Parathyroid adenoma (tissue), 2 donors: ENCODE measurements at regions not wholly inside any gene's neighbourhood (a gene's known extent, or its start where the extent isn't known, plus 50 kb on each side); places are given as distances from the start of the nearest gene placed in this dataset.

Source experiments
- H2AFZ ChIP-seq: fragments of 300-600 bp; sonication (generic); one replicate; pipeline ENCODE4 v1.7.0; 2017; ENCODE audit warnings: antibody characterized with exemption, mild to moderate bottlenecking
- H3K27ac ChIP-seq: fragments of 300-600 bp; sonication (generic); one replicate; pipeline ENCODE4 v1.7.0; 2017
- H3K27me3 ChIP-seq: fragments of 300-600 bp; sonication (generic); one replicate; pipeline ENCODE4 v1.7.0; 2017; ENCODE audit warnings: low read length; ENCODE audit not compliant: control insufficient read depth, insufficient read depth
- H3K36me3 ChIP-seq: fragments of 300-600 bp; sonication (generic); one replicate; pipeline ENCODE4 v1.7.0; 2017; ENCODE audit warnings: low read length; ENCODE audit not compliant: control insufficient read depth, insufficient read depth
- H3K4me1 ChIP-seq: fragments of 300-600 bp; sonication (generic); one replicate; pipeline ENCODE4 v1.7.0; 2017; ENCODE audit warnings: control low read depth
- H3K4me2 ChIP-seq: fragments of 300-600 bp; sonication (generic); one replicate; pipeline ENCODE4 v1.7.0; 2017; ENCODE audit warnings: low read length
- H3K4me3 ChIP-seq: fragments of 300-600 bp; sonication (generic); one replicate; pipeline ENCODE4 v1.7.0; 2017; ENCODE audit warnings: low read depth, low read length
- H3K79me2 ChIP-seq: fragments of 300-600 bp; sonication (generic); one replicate; pipeline ENCODE4 v1.7.0; 2017; ENCODE audit warnings: control low read depth
- H3K9ac ChIP-seq: fragments of 300-600 bp; sonication (generic); one replicate; pipeline ENCODE4 v1.7.0; 2017; ENCODE audit warnings: mild to moderate bottlenecking
- H3K9me3 ChIP-seq: fragments of 300-600 bp; sonication (generic); one replicate; pipeline ENCODE4 v1.7.0; 2017; ENCODE audit warnings: low read length; ENCODE audit not compliant: control insufficient read depth
- TF ChIP-seq, protein P1 (sequence below): fragments of 300-600 bp; sonication (generic); IDR thresholded peaks from one replicate; pipeline ENCODE4 v1.7.0; 2017; ENCODE audit warnings: antibody characterized with exemption, mild to moderate bottlenecking
- donor health status: primary hyperparathyroidism.

- no peak overlapping the region for H3K27ac ChIP-seq
- TF ChIP-seq, protein P1, sequence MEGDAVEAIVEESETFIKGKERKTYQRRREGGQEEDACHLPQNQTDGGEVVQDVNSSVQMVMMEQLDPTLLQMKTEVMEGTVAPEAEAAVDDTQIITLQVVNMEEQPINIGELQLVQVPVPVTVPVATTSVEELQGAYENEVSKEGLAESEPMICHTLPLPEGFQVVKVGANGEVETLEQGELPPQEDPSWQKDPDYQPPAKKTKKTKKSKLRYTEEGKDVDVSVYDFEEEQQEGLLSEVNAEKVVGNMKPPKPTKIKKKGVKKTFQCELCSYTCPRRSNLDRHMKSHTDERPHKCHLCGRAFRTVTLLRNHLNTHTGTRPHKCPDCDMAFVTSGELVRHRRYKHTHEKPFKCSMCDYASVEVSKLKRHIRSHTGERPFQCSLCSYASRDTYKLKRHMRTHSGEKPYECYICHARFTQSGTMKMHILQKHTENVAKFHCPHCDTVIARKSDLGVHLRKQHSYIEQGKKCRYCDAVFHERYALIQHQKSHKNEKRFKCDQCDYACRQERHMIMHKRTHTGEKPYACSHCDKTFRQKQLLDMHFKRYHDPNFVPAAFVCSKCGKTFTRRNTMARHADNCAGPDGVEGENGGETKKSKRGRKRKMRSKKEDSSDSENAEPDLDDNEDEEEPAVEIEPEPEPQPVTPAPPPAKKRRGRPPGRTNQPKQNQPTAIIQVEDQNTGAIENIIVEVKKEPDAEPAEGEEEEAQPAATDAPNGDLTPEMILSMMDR: no peak
- no peaks in the 10 kb centered on the region for H3K4me1 ChIP-seq
Measured at GRCh38 chr6:105880030-105880492, 206.1 kb upstream of the PRDM1 start.

DNA sequence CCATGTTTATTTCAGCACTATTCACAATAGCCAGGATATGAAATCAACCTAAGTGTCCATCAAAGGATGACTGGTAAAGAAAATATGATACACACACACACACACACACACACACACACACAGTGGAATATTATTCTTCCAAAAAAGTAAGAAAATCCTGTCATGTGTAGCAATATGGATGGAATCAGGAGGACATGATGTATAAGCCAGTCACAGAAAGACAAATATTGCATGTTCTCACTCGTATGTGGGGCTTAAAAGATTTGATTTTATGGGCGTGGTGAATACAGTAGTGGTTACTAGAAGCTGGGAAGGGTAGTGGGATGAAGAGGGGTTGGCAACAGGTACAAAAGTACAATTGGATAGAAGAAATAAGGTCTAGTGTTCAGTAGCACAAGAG is 207.0 kb upstream of the PRDM1 start:
- TF ChIP-seq, protein P1: no peak
- Histone ChIP-seq H2AFZ (no peak overlapping the region), H3K27ac (no peak overlapping the region), H3K9me3 (no peaks in the 10 kb centered on the region), H3K4me2 (no peak overlapping the region), H3K4me1 (no peaks in the 10 kb centered on the region), H3K9ac (no peak overlapping the region), H3K4me3 (no peak overlapping the region), H3K27me3 (no peaks in the 10 kb centered on the region), H3K79me2 (no peaks in the 10 kb centered on the region), H3K36me3 (no peaks in the 10 kb centered on the region)

More at GRCh38 chr6:105880030-105880492, 206.1 kb upstream of the PRDM1 start:
- H3K36me3 ChIP-seq: no peaks in the 10 kb centered on the region
- no peak overlapping the region for H3K9ac ChIP-seq
- no peak overlapping the region for H2AFZ ChIP-seq
- H3K9me3 ChIP-seq: no peaks in the 10 kb centered on the region
- H3K4me2 ChIP-seq: no peak overlapping the region
- no peaks in the 10 kb centered on the region for H3K79me2 ChIP-seq
- H3K27me3 ChIP-seq: no peaks in the 10 kb centered on the region
- no peak overlapping the region for H3K4me3 ChIP-seq

GRCh38 chr6:105875974-105876640 is 210.0 kb upstream of the PRDM1 start:
- Histone ChIP-seq H3K4me1 (no peaks in the 10 kb centered on the region), H3K27ac (no peak overlapping the region), H3K79me2 (no peaks in the 10 kb centered on the region), H3K27me3 (no peaks in the 10 kb centered on the region), H3K9ac (no peak overlapping the region), H3K36me3 (no peaks in the 10 kb centered on the region), H3K9me3 (no peaks in the 10 kb centered on the region), H3K4me3 (no peak overlapping the region), H2AFZ (no peak overlapping the region), H3K4me2 (no peak overlapping the region)
- TF ChIP-seq, protein P1: no peak

DNA sequence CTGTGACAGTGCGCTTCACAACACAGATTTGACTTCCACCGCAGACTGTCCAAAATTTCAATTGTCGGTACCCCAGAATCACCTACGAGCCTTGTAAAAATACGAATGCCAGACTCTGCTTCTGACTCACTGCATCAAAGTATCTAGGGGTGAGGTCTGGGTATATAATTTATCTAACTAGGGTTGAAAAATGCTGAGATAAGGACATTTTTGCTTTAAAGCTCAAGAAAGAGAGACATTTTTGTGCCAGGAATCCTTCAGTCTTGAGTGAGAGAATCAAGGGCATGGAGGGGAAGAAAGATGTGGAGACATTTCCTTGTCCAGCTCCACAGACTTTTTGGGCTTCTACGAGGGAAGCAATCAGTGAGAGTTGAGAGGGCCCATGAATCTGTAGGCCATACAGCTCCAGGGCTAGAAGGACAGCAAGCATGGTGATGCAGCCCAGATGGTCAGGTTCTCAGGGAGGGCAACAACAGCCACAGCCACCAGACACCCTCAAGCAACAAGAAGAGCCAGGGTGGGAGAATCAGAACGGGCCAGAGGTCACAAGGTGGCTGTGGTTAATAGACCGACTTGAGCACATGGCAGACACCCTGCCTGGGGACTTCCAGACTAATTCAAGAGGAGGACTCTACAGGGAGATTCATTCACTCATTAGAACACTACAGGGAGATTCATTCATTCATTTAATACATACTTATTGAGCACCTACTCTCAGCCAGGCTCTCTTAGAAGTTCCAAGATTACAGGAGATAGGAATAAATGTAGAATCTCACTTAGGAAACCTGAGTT is 211.1 kb upstream of the PRDM1 start:
- H3K4me1 ChIP-seq: no peaks in the 10 kb centered on the region
- no peaks in the 10 kb centered on the region for H3K79me2 ChIP-seq
- H3K9me3 ChIP-seq: no peaks in the 10 kb centered on the region
- H3K36me3 ChIP-seq: no peaks in the 10 kb centered on the region
- no peak overlapping the region for H3K4me3 ChIP-seq
- TF ChIP-seq, protein P1: no peak
- H3K9ac ChIP-seq: no peak overlapping the region
- H2AFZ ChIP-seq: no peak overlapping the region
- H3K27me3 ChIP-seq: no peaks in the 10 kb centered on the region
- H3K4me2 ChIP-seq: no peak overlapping the region
- no peak overlapping the region for H3K27ac ChIP-seq
